Thyroid gland (tissue), 4 donors: ENCODE measurements at regions not wholly inside any gene's neighbourhood (a gene's known extent, or its start where the extent isn't known, plus 50 kb on each side); places are given as distances from the start of the nearest gene placed in this dataset.

ENCODE experiments used
- CTCF ChIP-seq, 6 experiments: fragments of 200-600 bp in 3 of 6; fragments of 450-650 bp in 3 of 6; sonication (generic) in 3 of 6; IDR thresholded peaks; one replicate each; pipeline ENCODE4 v1.5.1; 2016 to 2019; ENCODE audit warnings: antibody characterized with exemption in 6 of 6, mild to moderate bottlenecking in 2 of 6, inconsistent platforms in 1 of 6, moderate library complexity in 1 of 6
- POLR2A ChIP-seq, 2 donors: fragments of 450-650 bp; IDR thresholded peaks; one replicate each; pipeline ENCODE4 v1.6.1; 2017; ENCODE audit warnings: antibody characterized with exemption in 2 of 2, mild to moderate bottlenecking in 2 of 2, moderate library complexity in 1 of 2

- TF ChIP-seq POLR2A (IDR thresholded peaks at IDR 0.05) = no peak
- TF ChIP-seq CTCF (IDR thresholded peaks at IDR 0.05) = no peak
Measured at GRCh38 chr22:48719978-48720661, 1107.6 kb downstream of the BRD1 start.
